ENCODE measurements at regions not wholly inside any gene's neighbourhood (a gene's known extent, or its start where the extent isn't known, plus 50 kb on each side); places are given as distances from the start of the nearest gene placed in this dataset.
"Not testable (repeated sequence)": the region's sequence is repeated elsewhere in the genome, so short reads cannot be mapped to it uniquely, and the experiment has no call there.

GRCh38 chr6:85047818-85048217, 283.4 kb upstream of the TBX18 start:
- Histone ChIP-seq H3K36me3 (no peaks in the 10 kb centered on the region), H3K27me3 (no peaks in the 10 kb centered on the region), H3K27ac (no peak overlapping the region), H3K9ac (ENCODE audit: low read depth in 2 of 2, low read length in 2 of 2) (no peak overlapping the region), H3K4me1 (no peaks in the 10 kb centered on the region), H3K4me3 (no peak overlapping the region), H3K9me3 (no peaks in the 10 kb centered on the region)
- DNase-seq: no peak
- TF ChIP-seq, protein P1, sequence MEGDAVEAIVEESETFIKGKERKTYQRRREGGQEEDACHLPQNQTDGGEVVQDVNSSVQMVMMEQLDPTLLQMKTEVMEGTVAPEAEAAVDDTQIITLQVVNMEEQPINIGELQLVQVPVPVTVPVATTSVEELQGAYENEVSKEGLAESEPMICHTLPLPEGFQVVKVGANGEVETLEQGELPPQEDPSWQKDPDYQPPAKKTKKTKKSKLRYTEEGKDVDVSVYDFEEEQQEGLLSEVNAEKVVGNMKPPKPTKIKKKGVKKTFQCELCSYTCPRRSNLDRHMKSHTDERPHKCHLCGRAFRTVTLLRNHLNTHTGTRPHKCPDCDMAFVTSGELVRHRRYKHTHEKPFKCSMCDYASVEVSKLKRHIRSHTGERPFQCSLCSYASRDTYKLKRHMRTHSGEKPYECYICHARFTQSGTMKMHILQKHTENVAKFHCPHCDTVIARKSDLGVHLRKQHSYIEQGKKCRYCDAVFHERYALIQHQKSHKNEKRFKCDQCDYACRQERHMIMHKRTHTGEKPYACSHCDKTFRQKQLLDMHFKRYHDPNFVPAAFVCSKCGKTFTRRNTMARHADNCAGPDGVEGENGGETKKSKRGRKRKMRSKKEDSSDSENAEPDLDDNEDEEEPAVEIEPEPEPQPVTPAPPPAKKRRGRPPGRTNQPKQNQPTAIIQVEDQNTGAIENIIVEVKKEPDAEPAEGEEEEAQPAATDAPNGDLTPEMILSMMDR (IDR thresholded peaks at IDR 0.05): no peak
- intact Hi-C loops (cut with DNase I): no loop called here

GRCh38 chr6:85045767-85046166, 281.4 kb upstream of the TBX18 start:
- H3K4me3 ChIP-seq; H3K4me1 ChIP-seq; H3K27ac ChIP-seq; DNase-seq; intact Hi-C loops (cut with DNase I); H3K9ac ChIP-seq (ENCODE audit: low read depth in 2 of 2, low read length in 2 of 2); H3K36me3 ChIP-seq; H3K9me3 ChIP-seq; H3K27me3 ChIP-seq: not testable (repeated sequence)

DNA sequence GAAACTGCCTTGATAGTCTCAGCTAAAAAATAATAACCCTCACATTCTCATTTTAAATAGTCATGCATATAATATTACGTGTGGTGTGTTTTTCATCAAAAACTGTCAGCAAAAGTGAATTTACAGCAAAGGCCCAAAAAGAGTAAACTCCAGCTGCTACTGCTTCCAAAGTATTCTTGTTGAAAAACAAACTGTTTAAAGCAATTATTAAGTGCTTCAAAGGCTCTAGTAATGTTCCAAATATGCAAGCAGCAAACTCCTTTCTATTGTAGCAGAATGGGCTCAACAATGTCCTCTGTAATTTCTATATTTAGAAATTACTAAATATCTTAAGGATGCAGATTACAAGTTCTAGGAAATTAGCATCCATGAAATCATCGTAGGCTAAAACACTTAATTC, 280.0 kb upstream of the TBX18 start:
- Histone ChIP-seq H3K4me1 (no peaks in the 10 kb centered on the region), H3K27ac (no peak overlapping the region), H3K4me3 (no peak overlapping the region), H3K36me3 (no peaks in the 10 kb centered on the region), H3K9me3 (no peaks in the 10 kb centered on the region), H3K9ac (ENCODE audit: low read depth in 2 of 2, low read length in 2 of 2) (no peak overlapping the region), H3K27me3 (no peaks in the 10 kb centered on the region)
- intact Hi-C loops (cut with DNase I): no loop called here
- TF ChIP-seq, protein P1 (IDR thresholded peaks at IDR 0.05): no peak
- no peak for DNase-seq

DNA sequence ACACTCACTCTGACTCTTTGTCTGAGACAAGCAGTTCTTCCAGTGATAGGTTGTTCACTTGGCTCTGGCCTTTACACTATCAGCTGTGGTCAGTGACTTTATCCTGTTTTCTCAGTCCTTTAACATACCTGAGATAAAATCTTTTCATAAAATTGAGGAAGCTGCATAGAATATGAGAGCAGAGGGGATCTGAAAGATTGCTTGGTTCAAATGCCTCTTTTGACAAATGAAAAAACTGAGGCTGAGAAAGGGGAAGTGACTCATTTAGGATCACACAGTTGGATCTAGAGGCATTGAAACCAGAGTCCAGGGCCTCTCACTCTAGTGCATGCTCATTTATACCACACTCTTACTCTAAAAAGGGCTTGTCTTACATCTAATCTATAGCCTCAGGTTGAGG, 277.0 kb upstream of the TBX18 start:
- no peaks in the 10 kb centered on the region for H3K4me1 ChIP-seq
- no peak overlapping the region for H3K4me3 ChIP-seq
- H3K9ac ChIP-seq (ENCODE audit: low read depth in 2 of 2, low read length in 2 of 2): no peak overlapping the region
- TF ChIP-seq, protein P1 (IDR thresholded peaks at IDR 0.05): no peak
- no peaks in the 10 kb centered on the region for H3K36me3 ChIP-seq
- DNase-seq: no peak
- H3K9me3 ChIP-seq: no peaks in the 10 kb centered on the region
- intact Hi-C loops (cut with DNase I): no loop called here
- no peaks in the 10 kb centered on the region for H3K27me3 ChIP-seq
- no peak overlapping the region for H3K27ac ChIP-seq

DNA sequence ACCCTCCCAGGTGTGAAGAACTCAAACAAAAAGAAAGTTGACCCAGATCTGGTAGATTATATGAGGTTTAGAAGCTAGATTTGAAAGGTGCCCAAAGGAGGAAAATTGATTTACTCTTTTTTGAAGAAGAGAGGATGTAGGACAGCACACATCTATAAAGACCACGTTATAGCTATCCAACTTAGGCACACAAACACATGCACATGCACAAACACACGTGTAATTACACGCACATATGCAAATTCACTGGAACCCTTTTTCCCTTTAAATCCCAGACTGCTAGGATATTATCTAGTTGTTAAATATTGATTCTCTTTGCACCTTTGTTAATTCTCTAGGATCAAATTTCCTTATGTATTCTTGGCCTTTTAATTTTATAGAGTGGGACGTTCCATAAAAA, 272.8 kb upstream of the TBX18 start:
- Histone ChIP-seq H3K36me3 (no peaks in the 10 kb centered on the region), H3K27me3 (no peaks in the 10 kb centered on the region), H3K27ac (no peak overlapping the region), H3K9ac (ENCODE audit: low read depth in 2 of 2, low read length in 2 of 2) (no peak overlapping the region), H3K9me3 (no peaks in the 10 kb centered on the region), H3K4me1 (no peaks in the 10 kb centered on the region), H3K4me3 (no peak overlapping the region)
- no peak for DNase-seq
- intact Hi-C loops (cut with DNase I): no loop called here
- TF ChIP-seq, protein P1 (IDR thresholded peaks at IDR 0.05): no peak

DNA sequence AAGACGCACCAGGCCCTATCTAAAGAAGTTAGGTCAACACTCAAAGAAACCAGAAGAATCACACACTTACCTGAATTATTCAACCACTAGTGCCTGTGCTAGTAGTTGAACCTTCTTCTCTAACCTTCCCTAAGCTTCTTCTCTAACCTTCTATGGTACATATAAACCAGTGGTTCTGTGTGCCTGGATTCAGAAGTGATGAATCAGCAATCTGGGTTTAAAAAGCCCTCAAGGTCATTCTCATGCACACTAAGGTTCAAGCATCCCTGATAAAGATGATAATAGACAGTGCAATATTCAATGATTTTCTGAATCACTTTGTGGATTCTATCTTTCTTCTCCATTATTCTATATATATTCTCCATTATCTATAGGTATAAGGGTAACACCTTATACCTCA, 271.4 kb upstream of the TBX18 start:
- DNase-seq: no peak
- Histone ChIP-seq H3K4me3 (no peak overlapping the region), H3K36me3 (no peaks in the 10 kb centered on the region), H3K27me3 (no peaks in the 10 kb centered on the region), H3K27ac (no peak overlapping the region), H3K9me3 (no peaks in the 10 kb centered on the region), H3K4me1 (no peaks in the 10 kb centered on the region), H3K9ac (ENCODE audit: low read depth in 2 of 2, low read length in 2 of 2) (no peak overlapping the region)
- intact Hi-C loops (cut with DNase I): no loop called here
- TF ChIP-seq, protein P1 (IDR thresholded peaks at IDR 0.05): no peak

Measured in colonic mucosa (tissue), 4 donors.